Epithelial cell of proximal tubule (primary cell): ENCODE measurements at regions not wholly inside any gene's neighbourhood (a gene's known extent, or its start where the extent isn't known, plus 50 kb on each side); places are given as distances from the start of the nearest gene placed in this dataset.
"Not testable (repeated sequence)": the region's sequence is repeated elsewhere in the genome, so short reads cannot be mapped to it uniquely, and the experiment has no call there.

Experiments
- DNase-seq: peaks from one replicate; pipeline ENCODE4 v3.0.0-alpha.2; 2011; ENCODE audit warnings: low read depth
- H3K4me3 ChIP-seq: 2 replicates; pipeline ENCODE4 v1.5.1; 2011; ENCODE audit warnings: low read depth, mild to moderate bottlenecking, low read length
- TF ChIP-seq, protein P1 (sequence below): conservative IDR thresholded peaks from 2 replicates; pipeline ENCODE4 v1.5.1; 2012; ENCODE audit warnings: low read depth, mild to moderate bottlenecking, low read length

DNA sequence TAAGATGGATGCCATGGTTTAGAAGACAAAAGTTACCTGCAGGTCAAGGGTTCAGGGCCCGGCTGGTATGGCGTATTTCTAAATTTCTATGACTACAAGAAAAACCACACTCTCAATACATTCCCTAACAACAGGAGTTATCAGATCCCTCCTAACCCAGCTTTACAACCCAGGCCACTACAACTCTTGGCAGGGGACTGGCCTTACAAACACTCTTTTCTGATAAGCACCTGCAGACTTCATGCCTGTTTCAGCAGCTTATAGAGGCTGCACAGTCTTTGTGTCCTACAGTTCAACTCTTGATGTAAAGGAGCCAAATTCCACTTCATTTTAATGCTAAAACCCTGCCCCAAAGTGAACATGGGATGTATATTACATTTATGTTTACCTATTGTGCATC lies 461.4 kb downstream of the SIPA1L2 start:
- TF ChIP-seq, protein P1, sequence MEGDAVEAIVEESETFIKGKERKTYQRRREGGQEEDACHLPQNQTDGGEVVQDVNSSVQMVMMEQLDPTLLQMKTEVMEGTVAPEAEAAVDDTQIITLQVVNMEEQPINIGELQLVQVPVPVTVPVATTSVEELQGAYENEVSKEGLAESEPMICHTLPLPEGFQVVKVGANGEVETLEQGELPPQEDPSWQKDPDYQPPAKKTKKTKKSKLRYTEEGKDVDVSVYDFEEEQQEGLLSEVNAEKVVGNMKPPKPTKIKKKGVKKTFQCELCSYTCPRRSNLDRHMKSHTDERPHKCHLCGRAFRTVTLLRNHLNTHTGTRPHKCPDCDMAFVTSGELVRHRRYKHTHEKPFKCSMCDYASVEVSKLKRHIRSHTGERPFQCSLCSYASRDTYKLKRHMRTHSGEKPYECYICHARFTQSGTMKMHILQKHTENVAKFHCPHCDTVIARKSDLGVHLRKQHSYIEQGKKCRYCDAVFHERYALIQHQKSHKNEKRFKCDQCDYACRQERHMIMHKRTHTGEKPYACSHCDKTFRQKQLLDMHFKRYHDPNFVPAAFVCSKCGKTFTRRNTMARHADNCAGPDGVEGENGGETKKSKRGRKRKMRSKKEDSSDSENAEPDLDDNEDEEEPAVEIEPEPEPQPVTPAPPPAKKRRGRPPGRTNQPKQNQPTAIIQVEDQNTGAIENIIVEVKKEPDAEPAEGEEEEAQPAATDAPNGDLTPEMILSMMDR, result no peak
- H3K4me3 ChIP-seq, result no peak overlapping the region
- DNase-seq, result no peak

DNA sequence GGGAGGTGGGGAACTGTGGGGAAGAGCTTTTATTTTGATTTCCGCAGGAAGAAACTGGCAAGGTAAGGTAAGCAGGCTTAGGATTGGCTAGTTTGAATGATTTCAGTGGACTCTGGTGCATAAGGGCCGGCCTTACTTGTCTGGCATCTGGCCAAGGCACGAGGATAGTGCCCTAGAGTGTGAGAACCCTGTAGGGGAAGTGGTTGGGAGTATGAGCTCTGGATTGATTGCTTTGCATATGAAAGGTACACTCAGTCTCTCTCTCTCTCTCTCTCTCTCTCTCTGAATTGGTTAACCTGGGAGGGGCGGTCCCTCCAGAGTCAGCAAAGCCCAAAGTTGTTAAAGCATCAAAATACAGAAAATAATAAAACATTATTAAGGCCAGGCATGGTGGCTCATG lies 463.0 kb downstream of the SIPA1L2 start:
- no peak for DNase-seq
- no peak overlapping the region for H3K4me3 ChIP-seq

DNA sequence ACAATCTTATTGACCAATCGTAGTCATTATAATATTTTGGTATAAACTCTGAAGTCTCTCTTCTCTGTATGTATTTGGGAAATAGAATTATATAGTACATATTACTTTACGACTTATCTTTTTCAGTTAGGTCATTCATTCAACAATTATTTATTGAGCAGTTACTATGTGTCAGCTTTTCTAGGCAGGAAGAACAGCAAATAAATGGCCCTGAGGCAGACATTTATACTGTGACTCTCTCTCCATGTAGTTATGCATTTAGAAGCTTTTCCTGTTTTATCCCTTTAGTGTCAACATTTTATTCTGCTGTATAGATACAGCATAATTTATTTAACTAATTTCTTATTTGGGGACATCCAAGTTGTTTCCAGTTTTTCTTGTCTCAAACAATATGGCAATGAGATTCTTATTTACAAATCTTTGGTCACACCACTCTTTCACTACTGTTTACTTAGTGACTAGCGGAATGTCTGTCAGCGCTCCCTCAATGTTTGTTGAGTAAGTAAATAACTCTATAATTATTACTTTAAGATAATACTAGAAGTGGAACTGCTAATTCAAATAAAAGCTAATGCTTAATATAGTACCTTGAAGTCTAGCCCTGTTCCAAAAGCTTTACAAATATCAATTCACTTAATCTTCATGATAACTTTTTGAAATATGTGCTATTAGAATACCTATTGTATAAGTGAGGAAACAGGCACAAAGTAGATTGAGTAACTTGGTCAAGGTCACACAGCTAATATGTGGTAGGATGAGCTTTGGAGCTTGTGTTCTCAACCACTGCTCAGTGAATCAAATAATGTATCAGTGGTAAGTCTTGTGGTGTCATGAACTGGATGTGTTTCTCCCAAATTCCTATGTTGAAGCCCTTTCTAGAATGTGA lies 465.6 kb downstream of the SIPA1L2 start:
- no peak overlapping the region for H3K4me3 ChIP-seq
- DNase-seq, result no peak
- TF ChIP-seq, protein P1, result no peak

More for the DNA sequence above, 463.0 kb downstream of the SIPA1L2 start:
- TF ChIP-seq, protein P1, result no peak

DNA sequence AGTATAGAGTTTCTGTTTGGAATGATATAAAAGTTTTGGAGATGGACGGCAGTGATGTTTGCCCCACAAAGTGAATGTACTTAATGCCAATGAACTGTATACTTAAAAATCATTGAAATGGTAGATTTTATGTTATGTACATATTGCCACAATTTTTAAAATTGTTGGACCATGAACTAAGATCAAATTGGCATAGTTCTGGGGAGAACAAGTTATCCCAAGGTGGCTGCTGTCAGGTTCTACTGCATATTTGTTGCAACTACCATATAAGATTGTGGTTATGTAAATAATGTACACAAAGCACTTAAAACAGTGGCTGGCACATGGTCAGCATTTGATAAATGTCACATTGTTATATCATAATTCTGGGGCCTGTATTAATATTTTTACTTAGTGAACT lies 466.4 kb downstream of the SIPA1L2 start:
- no peak for DNase-seq
- TF ChIP-seq, protein P1, result no peak

DNA sequence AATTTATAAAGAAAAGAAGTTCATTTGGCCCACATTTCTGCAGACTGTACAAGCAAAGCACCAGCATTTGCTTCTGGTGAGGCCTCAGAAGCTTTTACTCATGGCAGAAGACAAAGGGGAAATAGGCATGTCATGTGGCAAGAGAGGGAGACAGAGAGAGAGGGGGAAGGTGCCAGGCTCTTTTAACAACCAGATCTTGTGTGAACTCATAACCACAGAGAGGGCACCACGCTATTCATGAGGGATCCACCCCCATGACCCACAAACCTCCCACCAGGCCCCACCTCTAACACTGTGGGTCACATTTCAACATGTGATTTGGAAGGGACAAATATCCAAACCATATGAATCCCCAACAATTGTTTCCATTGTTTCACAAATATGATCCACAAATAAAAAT lies 467.9 kb downstream of the SIPA1L2 start:
- no peak for DNase-seq
- H3K4me3 ChIP-seq, result no peak overlapping the region
- TF ChIP-seq, protein P1, result no peak

More for the DNA sequence above, 466.4 kb downstream of the SIPA1L2 start:
- no peak overlapping the region for H3K4me3 ChIP-seq

DNA sequence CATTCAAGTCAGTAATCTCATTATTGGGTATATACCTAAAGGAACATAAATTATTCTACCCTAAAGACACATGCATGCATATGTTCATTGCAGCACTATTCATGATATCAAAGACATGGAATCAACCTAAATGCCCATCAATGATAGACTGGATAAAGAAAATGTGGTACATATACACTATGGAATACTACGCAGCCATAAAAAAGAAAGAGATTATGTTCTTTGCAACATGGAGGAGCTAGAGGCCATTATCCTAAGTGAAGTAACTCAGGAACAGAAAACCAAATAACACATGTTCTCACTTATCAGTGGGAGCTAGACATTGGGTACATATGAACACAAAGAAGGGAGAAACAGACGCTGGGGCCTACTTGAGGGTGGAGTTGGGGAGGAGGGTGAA lies 471.4 kb downstream of the SIPA1L2 start:
- H3K4me3 ChIP-seq, DNase-seq: not testable (repeated sequence)

DNA sequence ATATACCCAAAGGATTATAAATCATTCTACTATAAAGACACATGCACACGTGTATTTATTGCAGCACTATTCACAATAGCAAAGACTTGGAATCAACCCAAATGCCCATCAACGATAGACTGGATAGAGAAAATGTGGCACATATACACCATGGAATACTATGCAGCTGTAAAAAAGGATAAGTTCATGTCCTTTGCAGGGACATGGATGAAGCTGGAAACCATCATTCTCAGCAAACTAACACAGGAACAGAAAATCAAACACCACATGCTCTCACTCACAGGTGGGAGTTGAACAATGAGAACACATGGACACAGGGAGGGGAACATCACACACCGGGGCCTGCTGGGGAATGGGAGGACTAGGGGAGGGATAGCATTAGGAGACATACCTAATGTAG lies 473.9 kb downstream of the SIPA1L2 start:
- H3K4me3 ChIP-seq, result not testable (repeated sequence)

DNA sequence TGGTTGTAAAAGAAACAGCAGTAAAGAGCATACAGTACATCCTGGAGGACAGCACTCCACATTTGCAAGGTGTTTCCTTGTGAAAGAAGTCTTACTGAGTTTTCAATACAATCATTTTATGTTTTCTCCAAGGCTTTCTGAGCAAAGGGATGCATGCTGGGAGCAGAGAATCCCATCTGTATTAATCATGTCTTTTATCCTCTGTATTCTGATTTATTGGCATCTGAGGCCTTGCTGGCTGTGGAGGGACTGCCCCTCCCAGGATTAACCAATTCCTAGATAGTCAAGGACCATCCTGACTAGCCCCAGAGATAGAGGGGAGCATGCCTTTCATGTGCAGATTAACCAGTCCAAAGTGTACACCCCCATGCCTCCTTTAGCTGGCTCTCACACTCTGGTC lies 476.3 kb downstream of the SIPA1L2 start:
- no peak overlapping the region for H3K4me3 ChIP-seq
- no peak for DNase-seq
- TF ChIP-seq, protein P1, result no peak

More for the DNA sequence above, 473.9 kb downstream of the SIPA1L2 start:
- not testable (repeated sequence) for DNase-seq
